NCI-H2029 treated with DMSO at 0.1 percent for 48 hours (cell line): ENCODE measurements at regions not wholly inside any gene's neighbourhood (a gene's known extent, or its start where the extent isn't known, plus 50 kb on each side); places are given as distances from the start of the nearest gene placed in this dataset.

Experiments used
- DNase-seq: peaks from one replicate; lab custom pipeline; 2025; lab: John Stamatoyannopoulos, UW

DNA sequence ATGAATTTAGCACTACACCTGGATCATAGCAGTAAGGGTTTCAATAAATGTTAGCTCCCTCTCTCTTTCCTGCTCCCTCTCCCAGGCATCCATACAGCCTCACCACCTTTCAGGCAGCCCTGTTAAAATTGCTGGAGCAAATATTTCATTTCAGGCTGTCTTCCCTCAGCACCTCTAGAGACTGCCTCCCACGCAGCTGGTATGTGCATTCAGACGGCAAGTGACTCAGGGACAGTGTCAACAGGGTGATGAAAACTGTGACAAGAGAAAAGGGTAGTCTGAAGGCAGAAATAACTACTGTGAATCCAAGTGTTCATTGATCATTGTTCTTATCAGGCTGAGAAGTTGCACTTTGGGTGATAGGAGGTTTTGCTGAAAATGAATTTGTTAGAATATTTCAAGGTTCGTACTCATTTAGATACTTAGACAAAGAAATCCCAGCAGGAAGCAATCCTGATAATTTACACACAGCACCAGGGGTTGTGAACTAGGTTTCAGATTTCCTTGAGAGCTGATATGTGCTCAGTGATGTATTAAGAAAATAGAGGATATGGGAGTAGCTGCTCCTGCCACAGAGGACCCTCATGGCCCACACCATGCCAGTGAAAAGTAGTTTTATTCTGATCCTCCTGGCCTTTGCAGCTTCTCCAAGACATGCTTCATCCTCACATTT lies 424.2 kb downstream of the FGF13 start:
- no peak for DNase-seq

DNA sequence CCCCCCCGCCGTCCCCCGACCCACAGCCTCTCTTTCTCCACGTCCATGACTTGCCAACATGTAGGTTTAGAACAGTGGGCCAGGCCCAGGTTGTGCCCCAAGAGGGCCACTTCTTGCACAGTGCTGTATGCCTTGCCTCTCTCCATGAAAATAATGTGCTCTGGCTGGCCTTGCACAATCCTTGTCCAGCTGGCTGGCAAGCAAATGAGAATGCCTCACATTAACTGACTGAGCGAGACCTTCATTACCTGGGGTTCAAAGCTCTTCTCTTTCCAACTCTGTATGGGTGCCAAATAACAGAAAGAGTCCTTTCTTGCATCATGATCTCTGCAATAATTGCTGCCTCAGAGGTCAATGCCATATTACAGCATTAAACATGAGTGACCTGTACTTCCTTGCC lies 416.6 kb downstream of the FGF13 start:
- no peak for DNase-seq

DNA sequence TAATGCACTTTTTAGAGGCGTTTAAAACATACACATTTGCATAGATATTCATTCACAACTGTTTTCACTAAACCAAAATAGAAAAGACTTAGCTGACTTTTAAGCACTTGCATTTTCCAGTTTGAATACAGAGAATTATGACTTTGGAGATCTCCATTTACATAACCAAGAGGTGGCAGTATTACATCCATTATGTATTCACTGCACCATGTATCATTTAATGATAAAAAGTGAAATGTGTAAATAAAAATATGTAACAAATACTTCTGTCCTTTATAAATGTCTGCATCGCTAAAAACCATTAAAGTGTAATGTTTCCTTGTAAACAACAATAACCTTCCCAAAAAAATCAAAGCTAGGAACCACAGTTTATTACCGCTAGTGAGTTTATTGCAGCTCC lies 413.2 kb downstream of the FGF13 start:
- no peak for DNase-seq

DNA sequence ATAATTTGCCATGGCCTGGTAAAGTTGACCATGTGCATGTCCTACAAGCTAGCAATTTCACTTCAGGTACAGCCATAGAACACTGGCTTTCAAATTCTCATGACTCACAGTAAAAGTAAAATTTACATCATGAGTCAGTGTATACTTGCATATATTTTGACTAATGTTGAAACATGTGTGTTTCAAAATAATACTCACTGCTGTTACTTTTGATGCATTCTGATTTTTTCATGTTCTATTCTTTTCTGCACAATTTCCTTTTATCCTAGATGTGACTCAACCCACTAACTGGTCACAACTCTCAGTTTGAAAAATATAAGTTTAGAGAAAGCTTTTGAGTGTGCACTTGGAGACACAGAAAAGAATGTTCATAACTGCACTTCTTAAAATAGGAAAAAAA lies 365.7 kb downstream of the FGF13 start:
- DNase-seq, result no peak

DNA sequence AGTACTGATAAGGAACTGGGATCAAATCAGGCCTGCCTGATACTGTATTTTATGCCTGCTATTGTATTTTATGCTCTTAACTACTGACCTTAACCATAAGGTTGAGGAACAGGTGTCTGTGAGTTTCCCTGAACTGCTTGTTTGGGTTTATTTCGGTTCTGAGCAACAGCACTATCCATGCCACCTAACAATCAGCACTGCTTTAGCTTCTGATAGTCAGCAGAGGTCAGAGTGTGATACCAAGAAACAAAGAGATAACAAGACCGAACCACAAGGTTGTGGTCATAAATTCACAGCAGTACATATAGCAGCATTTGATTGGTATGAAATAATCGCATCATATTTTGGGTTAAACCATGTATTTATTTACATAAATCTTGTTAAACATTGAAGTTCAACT lies 362.2 kb downstream of the FGF13 start:
- DNase-seq, result no peak

DNA sequence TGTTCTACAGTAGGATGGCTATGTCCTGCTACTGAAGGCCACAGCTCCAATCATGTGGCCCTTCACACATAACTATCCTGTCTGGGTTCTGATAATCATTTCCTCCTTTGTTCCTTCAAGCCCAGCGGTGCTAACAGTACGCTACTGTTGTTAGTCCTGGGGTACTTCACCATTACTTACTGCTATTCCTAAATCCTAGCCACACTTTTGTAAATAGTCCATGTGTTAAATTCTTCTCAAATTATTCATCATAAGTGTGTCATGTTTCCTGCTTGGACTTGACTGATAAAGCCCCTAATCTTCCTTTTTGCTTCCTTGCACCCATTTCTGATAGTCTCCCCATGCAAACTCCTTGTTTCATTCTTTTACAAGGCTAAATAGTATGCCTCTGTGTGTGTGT lies 332.6 kb downstream of the FGF13 start:
- DNase-seq, result no peak

DNA sequence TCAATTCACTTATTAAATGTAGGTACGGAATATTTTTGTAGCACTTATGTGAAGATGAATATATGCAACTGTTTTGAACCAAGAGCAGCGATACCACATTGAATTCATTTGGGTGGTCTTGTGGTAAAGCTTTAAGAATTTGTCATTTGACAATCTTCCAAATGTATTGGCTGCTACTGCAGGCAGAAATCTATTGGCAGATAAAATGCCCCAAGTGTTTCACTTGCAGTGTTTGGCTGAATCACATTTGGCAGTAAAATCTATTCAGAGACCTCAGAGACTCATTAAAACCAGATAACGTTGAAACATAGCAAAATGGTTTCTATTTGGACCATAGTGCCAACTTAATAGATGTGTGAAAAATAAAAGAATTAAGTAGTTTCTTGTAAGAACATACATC lies 303.4 kb downstream of the FGF13 start:
- no peak for DNase-seq

DNA sequence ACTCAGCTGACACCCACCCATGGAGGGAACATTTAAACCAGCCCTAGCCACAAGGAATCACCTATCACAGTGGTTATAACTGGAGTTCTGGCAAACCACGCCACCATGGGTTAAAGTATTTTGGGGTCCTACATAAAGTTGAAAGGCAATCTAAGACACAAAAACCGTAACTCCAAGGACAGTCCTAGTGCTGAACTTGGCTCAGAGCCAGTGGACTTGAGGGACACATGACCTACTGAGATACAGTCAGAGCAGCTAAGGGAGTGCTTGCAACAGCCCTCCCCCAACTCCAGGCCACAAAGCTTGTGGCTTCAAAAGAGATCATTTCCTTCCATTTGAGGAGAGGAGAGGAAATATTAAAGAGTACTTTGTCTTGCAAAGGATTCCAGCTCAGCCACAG lies 300.5 kb downstream of the FGF13 start:
- DNase-seq, result no peak
